ENCODE measurements at regions not wholly inside any gene's neighbourhood (a gene's known extent, or its start where the extent isn't known, plus 50 kb on each side); places are given as distances from the start of the nearest gene placed in this dataset.

DNA sequence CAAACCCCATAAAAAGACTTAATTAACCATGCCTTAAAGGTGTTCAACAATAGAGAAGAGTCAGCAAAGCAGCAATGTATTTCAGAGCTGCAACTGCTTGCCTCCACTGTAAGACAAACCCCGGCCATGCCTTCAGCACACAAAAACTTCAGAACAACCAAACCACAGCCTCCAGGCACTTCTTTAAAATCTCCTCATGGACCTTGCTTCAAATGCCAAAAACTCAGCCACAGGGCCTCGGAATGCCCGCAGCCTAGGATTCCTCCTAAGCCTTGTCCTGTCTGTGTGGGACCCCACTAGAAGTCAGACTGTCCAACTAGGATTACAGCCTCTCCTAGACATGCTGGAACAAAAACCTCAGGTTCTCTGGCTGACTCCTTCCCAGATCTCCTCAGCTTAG is 208.1 kb upstream of the DUSP10 start:
- no peaks in the 10 kb centered on the region for H4K20me1 ChIP-seq (ENCODE audit: insufficient read depth, low read length)
- Mint-ChIP-seq H3K27me3 (ENCODE audit: low read depth, unreplicated experiment) (no peaks in the 10 kb centered on the region), H3K4me3 (ENCODE audit: unreplicated experiment) (no peak overlapping the region), H3K27ac (ENCODE audit: unreplicated experiment) (peak overlapping the region; percentile 50), H3K36me3 (ENCODE audit: low read depth, unreplicated experiment) (peaks cover 12% of the 10 kb centered on the region), H3K4me1 (ENCODE audit: low read depth, unreplicated experiment) (peaks cover 24% of the 10 kb centered on the region), H3K9me3 (ENCODE audit: unreplicated experiment) (peaks cover 27% of the 10 kb centered on the region)
- FAIRE-seq (no peak), DNase-seq (ENCODE audit: low read depth) (no peak)
- no peaks in the 10 kb centered on the region for H3K4me1 ChIP-seq (ENCODE audit: insufficient read depth, low read length)
- H3K4me2 ChIP-seq (ENCODE audit: low read length): no peak overlapping the region
- H3K4me3 ChIP-seq (ENCODE audit: insufficient read depth, low read depth, low read length): no peak overlapping the region
- H3K27me3 ChIP-seq (ENCODE audit: insufficient read depth, low read length): no peaks in the 10 kb centered on the region
- no peak overlapping the region for H3K27ac ChIP-seq (ENCODE audit: low read depth, low read length)
- H3K9ac ChIP-seq (ENCODE audit: low read length): no peak overlapping the region
- H3K36me3 ChIP-seq (ENCODE audit: insufficient read depth, low read length): no peaks in the 10 kb centered on the region
- H2AFZ ChIP-seq (ENCODE audit: low read depth, low read length): no peak overlapping the region
- no peak for TF ChIP-seq EZH2 (IDR thresholded peaks at IDR 0.05; ENCODE audit: insufficient read depth, low read length)
- TF ChIP-seq, protein P1, sequence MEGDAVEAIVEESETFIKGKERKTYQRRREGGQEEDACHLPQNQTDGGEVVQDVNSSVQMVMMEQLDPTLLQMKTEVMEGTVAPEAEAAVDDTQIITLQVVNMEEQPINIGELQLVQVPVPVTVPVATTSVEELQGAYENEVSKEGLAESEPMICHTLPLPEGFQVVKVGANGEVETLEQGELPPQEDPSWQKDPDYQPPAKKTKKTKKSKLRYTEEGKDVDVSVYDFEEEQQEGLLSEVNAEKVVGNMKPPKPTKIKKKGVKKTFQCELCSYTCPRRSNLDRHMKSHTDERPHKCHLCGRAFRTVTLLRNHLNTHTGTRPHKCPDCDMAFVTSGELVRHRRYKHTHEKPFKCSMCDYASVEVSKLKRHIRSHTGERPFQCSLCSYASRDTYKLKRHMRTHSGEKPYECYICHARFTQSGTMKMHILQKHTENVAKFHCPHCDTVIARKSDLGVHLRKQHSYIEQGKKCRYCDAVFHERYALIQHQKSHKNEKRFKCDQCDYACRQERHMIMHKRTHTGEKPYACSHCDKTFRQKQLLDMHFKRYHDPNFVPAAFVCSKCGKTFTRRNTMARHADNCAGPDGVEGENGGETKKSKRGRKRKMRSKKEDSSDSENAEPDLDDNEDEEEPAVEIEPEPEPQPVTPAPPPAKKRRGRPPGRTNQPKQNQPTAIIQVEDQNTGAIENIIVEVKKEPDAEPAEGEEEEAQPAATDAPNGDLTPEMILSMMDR (IDR thresholded peaks at IDR 0.05; ENCODE audit: insufficient read depth, low read depth, low read length): no peak
- H3K79me2 ChIP-seq (ENCODE audit: insufficient read depth, low read length): no peaks in the 10 kb centered on the region
- H3K9me3 ChIP-seq (ENCODE audit: insufficient read depth, low read depth, low read length): peaks cover 6% of the 10 kb centered on the region

DNA sequence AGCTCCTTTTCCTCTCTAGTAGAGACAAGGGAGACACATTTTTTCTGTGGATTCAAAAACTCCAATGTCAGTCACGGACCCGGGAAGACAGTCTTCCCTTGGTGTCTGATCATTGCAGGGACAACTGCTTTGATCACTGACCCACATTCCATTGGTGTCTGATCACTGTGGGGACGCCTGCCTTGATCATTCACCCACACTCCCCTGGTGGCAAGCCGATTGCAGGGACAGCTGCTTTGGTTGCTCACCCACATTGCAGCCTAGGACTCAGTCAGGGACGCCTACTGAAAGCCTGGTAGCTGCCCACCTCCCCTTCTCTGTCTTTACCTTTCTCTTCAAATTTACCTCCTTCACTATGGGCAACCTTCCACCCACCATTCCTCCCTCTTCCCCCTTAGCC is 206.6 kb upstream of the DUSP10 start:
- H3K27me3 Mint-ChIP-seq (ENCODE audit: low read depth, unreplicated experiment): no peaks in the 10 kb centered on the region
- no peaks in the 10 kb centered on the region for H3K27me3 ChIP-seq (ENCODE audit: insufficient read depth, low read length)
- H3K4me1 ChIP-seq (ENCODE audit: insufficient read depth, low read length): no peaks in the 10 kb centered on the region
- no peaks in the 10 kb centered on the region for H3K36me3 ChIP-seq (ENCODE audit: insufficient read depth, low read length)
- DNase-seq (ENCODE audit: low read depth): no peak
- peaks cover 19% of the 10 kb centered on the region for H3K9me3 Mint-ChIP-seq (ENCODE audit: unreplicated experiment)
- H3K9me3 ChIP-seq (ENCODE audit: insufficient read depth, low read depth, low read length): peaks cover 6% of the 10 kb centered on the region
- no peaks in the 10 kb centered on the region for H4K20me1 ChIP-seq (ENCODE audit: insufficient read depth, low read length)
- no peak overlapping the region for H3K4me3 ChIP-seq (ENCODE audit: insufficient read depth, low read depth, low read length)
- no peak overlapping the region for H3K4me2 ChIP-seq (ENCODE audit: low read length)
- no peak for FAIRE-seq
- H3K27ac ChIP-seq (ENCODE audit: low read depth, low read length): no peak overlapping the region
- peak overlapping the region; percentile 92 for H3K27ac Mint-ChIP-seq (ENCODE audit: unreplicated experiment)
- no peak overlapping the region for H3K9ac ChIP-seq (ENCODE audit: low read length)
- no peaks in the 10 kb centered on the region for H3K79me2 ChIP-seq (ENCODE audit: insufficient read depth, low read length)
- peaks cover 24% of the 10 kb centered on the region for H3K4me1 Mint-ChIP-seq (ENCODE audit: low read depth, unreplicated experiment)
- peaks cover 6% of the 10 kb centered on the region for H3K36me3 Mint-ChIP-seq (ENCODE audit: low read depth, unreplicated experiment)
- H3K4me3 Mint-ChIP-seq (ENCODE audit: unreplicated experiment): peak overlapping the region; percentile 7
- TF ChIP-seq, protein P1 (IDR thresholded peaks at IDR 0.05; ENCODE audit: insufficient read depth, low read depth, low read length): no peak
- TF ChIP-seq EZH2 (IDR thresholded peaks at IDR 0.05; ENCODE audit: insufficient read depth, low read length): no peak
- H2AFZ ChIP-seq (ENCODE audit: low read depth, low read length): no peak overlapping the region

DNA sequence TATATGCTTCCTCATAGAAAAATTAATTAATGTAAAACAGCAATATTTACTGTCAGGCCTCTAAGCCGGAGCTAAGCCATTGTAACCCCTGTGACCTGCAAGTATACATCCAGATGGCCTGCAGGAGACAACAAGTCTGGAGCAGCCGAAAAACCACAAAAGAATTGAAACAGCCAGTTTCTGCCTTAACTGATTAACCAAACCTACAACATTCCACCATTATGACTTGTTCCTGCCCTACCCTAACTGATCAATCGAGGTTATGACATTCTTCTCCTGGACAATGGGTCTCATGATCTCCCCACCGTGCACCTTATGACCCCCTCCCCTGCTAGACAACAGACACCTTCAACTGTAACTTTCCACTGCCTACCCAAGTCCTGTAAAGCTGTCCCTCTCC is 205.8 kb upstream of the DUSP10 start:
- H3K4me1 Mint-ChIP-seq (ENCODE audit: low read depth, unreplicated experiment): peaks cover 24% of the 10 kb centered on the region
- FAIRE-seq: no peak
- H3K27ac ChIP-seq (ENCODE audit: low read depth, low read length): no peak overlapping the region

More for the DNA sequence above, 205.8 kb upstream of the DUSP10 start:
- H3K27me3 Mint-ChIP-seq (ENCODE audit: low read depth, unreplicated experiment): no peaks in the 10 kb centered on the region
- no peak for DNase-seq (ENCODE audit: low read depth)
- H4K20me1 ChIP-seq (ENCODE audit: insufficient read depth, low read length): no peaks in the 10 kb centered on the region
- H2AFZ ChIP-seq (ENCODE audit: low read depth, low read length): no peak overlapping the region
- H3K36me3 Mint-ChIP-seq (ENCODE audit: low read depth, unreplicated experiment): peaks cover 3% of the 10 kb centered on the region
- peaks cover 17% of the 10 kb centered on the region for H3K9me3 Mint-ChIP-seq (ENCODE audit: unreplicated experiment)
- no peaks in the 10 kb centered on the region for H3K27me3 ChIP-seq (ENCODE audit: insufficient read depth, low read length)
- H3K4me3 Mint-ChIP-seq (ENCODE audit: unreplicated experiment): peak overlapping the region; percentile 25
- no peak overlapping the region for H3K9ac ChIP-seq (ENCODE audit: low read length)
- peaks cover 6% of the 10 kb centered on the region for H3K9me3 ChIP-seq (ENCODE audit: insufficient read depth, low read depth, low read length)
- TF ChIP-seq, protein P1 (IDR thresholded peaks at IDR 0.05; ENCODE audit: insufficient read depth, low read depth, low read length): no peak
- no peak for TF ChIP-seq EZH2 (IDR thresholded peaks at IDR 0.05; ENCODE audit: insufficient read depth, low read length)
- H3K4me2 ChIP-seq (ENCODE audit: low read length): no peak overlapping the region
- no peaks in the 10 kb centered on the region for H3K79me2 ChIP-seq (ENCODE audit: insufficient read depth, low read length)
- peak overlapping the region; percentile 92 for H3K27ac Mint-ChIP-seq (ENCODE audit: unreplicated experiment)
- H3K4me3 ChIP-seq (ENCODE audit: insufficient read depth, low read depth, low read length): no peak overlapping the region
- no peaks in the 10 kb centered on the region for H3K4me1 ChIP-seq (ENCODE audit: insufficient read depth, low read length)
- no peaks in the 10 kb centered on the region for H3K36me3 ChIP-seq (ENCODE audit: insufficient read depth, low read length)
